ENCODE measurements at regions not wholly inside any gene's neighbourhood (a gene's known extent, or its start where the extent isn't known, plus 50 kb on each side); places are given as distances from the start of the nearest gene placed in this dataset.

GRCh38 chr2:186101616-186102015 is 363.0 kb downstream of the FSIP2 start:
- TF ChIP-seq EP300 (IDR thresholded peaks at IDR 0.05) (no peak), POLR2A (IDR thresholded peaks at IDR 0.05) (no peak), POLR2AphosphoS5 (IDR thresholded peaks at IDR 0.05) (no peak), CTCF (IDR thresholded peaks at IDR 0.05) (no peak)
- Histone ChIP-seq H3K27ac (no peak overlapping the region), H3K27me3 (no peaks in the 10 kb centered on the region), H3K36me3 (no peaks in the 10 kb centered on the region), H3K4me1 (peaks cover 3% of the 10 kb centered on the region), H3K4me3 (no peak overlapping the region), H3K9me3 (no peaks in the 10 kb centered on the region)
- DNase-seq (ENCODE audit: low spot score in 2 of 2), result no peak
- 70% methylated on average over 3 of the region's 3 CpGs for WGBS

GRCh38 chr2:186103276-186103675 is 364.7 kb downstream of the FSIP2 start:
- TF ChIP-seq CTCF (IDR thresholded peaks at IDR 0.05) (no peak), POLR2A (IDR thresholded peaks at IDR 0.05) (no peak), POLR2AphosphoS5 (IDR thresholded peaks at IDR 0.05) (no peak), EP300 (IDR thresholded peaks at IDR 0.05) (no peak)
- DNase-seq (ENCODE audit: low spot score in 2 of 2), result no peak
- H3K36me3 ChIP-seq, result no peaks in the 10 kb centered on the region
- no peaks in the 10 kb centered on the region for H3K9me3 ChIP-seq
- H3K27ac ChIP-seq, result no peak overlapping the region
- peaks cover 3% of the 10 kb centered on the region for H3K4me1 ChIP-seq
- H3K4me3 ChIP-seq, result no peak overlapping the region
- H3K27me3 ChIP-seq, result no peaks in the 10 kb centered on the region
- WGBS, result 93% methylated on average over 2 of the region's 2 CpGs

- Histone ChIP-seq H3K27ac (no peak overlapping the region), H3K27me3 (no peaks in the 10 kb centered on the region), H3K4me3 (no peak overlapping the region), H3K36me3 (no peaks in the 10 kb centered on the region), H3K9me3 (no peaks in the 10 kb centered on the region), H3K4me1 (peaks cover 3% of the 10 kb centered on the region)
- DNase-seq (ENCODE audit: low spot score in 2 of 2), result no peak
- no peak for TF ChIP-seq CTCF (IDR thresholded peaks at IDR 0.05)
- TF ChIP-seq POLR2AphosphoS5 (IDR thresholded peaks at IDR 0.05), result no peak
- no peak for TF ChIP-seq POLR2A (IDR thresholded peaks at IDR 0.05)
- no peak for TF ChIP-seq EP300 (IDR thresholded peaks at IDR 0.05)
- WGBS, result 100% methylated on average over 1 of the region's 1 CpG
Observed at GRCh38 chr2:186105016-186105724, 366.6 kb downstream of the FSIP2 start.

- no peak for TF ChIP-seq POLR2AphosphoS5 (IDR thresholded peaks at IDR 0.05)
- TF ChIP-seq EP300 (IDR thresholded peaks at IDR 0.05), result no peak
- TF ChIP-seq POLR2A (IDR thresholded peaks at IDR 0.05), result no peak
- TF ChIP-seq CTCF (IDR thresholded peaks at IDR 0.05), result no peak
- H3K4me1 ChIP-seq, result no peaks in the 10 kb centered on the region
- no peaks in the 10 kb centered on the region for H3K36me3 ChIP-seq
- H3K27ac ChIP-seq, result no peak overlapping the region
- no peak for DNase-seq (ENCODE audit: low spot score in 2 of 2)
- no peak overlapping the region for H3K4me3 ChIP-seq
- no peaks in the 10 kb centered on the region for H3K27me3 ChIP-seq
- no peaks in the 10 kb centered on the region for H3K9me3 ChIP-seq
- WGBS, result 98% methylated on average over 1 of the region's 1 CpG
Observed at GRCh38 chr2:186108470-186108869, 369.9 kb downstream of the FSIP2 start.

- no peak for DNase-seq (ENCODE audit: low spot score in 2 of 2)
- 94% methylated on average over 2 of the region's 2 CpGs for WGBS
- H3K27me3 ChIP-seq, result no peaks in the 10 kb centered on the region
Observed at GRCh38 chr2:186113284-186113683, 372.8 kb upstream of the ZC3H15 start.

More at GRCh38 chr2:186113284-186113683, 372.8 kb upstream of the ZC3H15 start:
- peaks cover 8% of the 10 kb centered on the region for H3K36me3 ChIP-seq
- no peaks in the 10 kb centered on the region for H3K9me3 ChIP-seq
- no peak overlapping the region for H3K4me3 ChIP-seq
- H3K4me1 ChIP-seq, result no peaks in the 10 kb centered on the region
- no peak for TF ChIP-seq CTCF (IDR thresholded peaks at IDR 0.05)
- TF ChIP-seq POLR2A (IDR thresholded peaks at IDR 0.05), result no peak
- no peak overlapping the region for H3K27ac ChIP-seq
